Liver (tissue), 8 donors: ENCODE measurements at regions not wholly inside any gene's neighbourhood (a gene's known extent, or its start where the extent isn't known, plus 50 kb on each side); places are given as distances from the start of the nearest gene placed in this dataset.

Experiments
- DNase-seq: peaks from one replicate; pipeline ENCODE4 v3.0.0-alpha.2; 2017; ENCODE audit warnings: low spot score
- H3K27ac ChIP-seq, 2 donors: one replicate each; pipeline ENCODE4 v1.7.0; 2013; ENCODE audit warnings: inconsistent platforms in 2 of 2, low read length in 2 of 2, control low read depth in 1 of 2, low read depth in 1 of 2, mild to moderate bottlenecking in 1 of 2
- H3K27me3 ChIP-seq, 4 donors: one replicate each; pipeline versions ENCODE4 v1.6.1 to v1.7.0; 2013; ENCODE audit warnings: low read length in 3 of 4, inconsistent platforms in 1 of 4, mild to moderate bottlenecking in 1 of 4, moderate library complexity in 1 of 4; ENCODE audit not compliant: control insufficient read depth in 4 of 4, insufficient read depth in 4 of 4
- H3K36me3 ChIP-seq, 4 donors: one replicate each; pipeline versions ENCODE4 v1.6.1 to v1.7.0; 2013; ENCODE audit warnings: low read length in 3 of 4, mild to moderate bottlenecking in 3 of 4, low read depth in 1 of 4, moderate library complexity in 1 of 4; ENCODE audit not compliant: control insufficient read depth in 4 of 4, insufficient read depth in 3 of 4
- H3K4me1 ChIP-seq, 4 donors: one replicate each; pipeline versions ENCODE4 v1.6.1 to v1.7.0; 2013; ENCODE audit warnings: low read length in 3 of 4, mild to moderate bottlenecking in 3 of 4, moderate library complexity in 1 of 4; ENCODE audit not compliant: control insufficient read depth in 4 of 4, insufficient read depth in 4 of 4
- H3K4me3 ChIP-seq, 3 donors: one replicate each; pipeline versions ENCODE4 v1.6.1 to v1.7.0; 2013; ENCODE audit warnings: low read length in 3 of 3, control low read depth in 1 of 3, low read depth in 1 of 3, mild to moderate bottlenecking in 1 of 3
- H3K9ac ChIP-seq, 2 donors: one replicate each; pipeline ENCODE4 v1.7.0; 2013; ENCODE audit warnings: low read length in 2 of 2, mild to moderate bottlenecking in 2 of 2, moderate library complexity in 2 of 2, control low read depth in 1 of 2, low read depth in 1 of 2
- H3K9me3 ChIP-seq, 4 donors: one replicate each; pipeline versions ENCODE4 v1.6.1 to v1.7.0; 2013; ENCODE audit warnings: low read length in 3 of 4; ENCODE audit not compliant: control insufficient read depth in 4 of 4
- EGR1 ChIP-seq, 2 donors: IDR thresholded peaks; 2 replicates each; pipeline ENCODE4 v1.6.1; 2016 to 2018; ENCODE audit warnings: antibody characterized with exemption in 2 of 2, low read depth in 2 of 2
- FOXA1 ChIP-seq: IDR thresholded peaks from 2 replicates; pipeline ENCODE4 v1.6.1; 2016; ENCODE audit warnings: antibody characterized with exemption
- FOXA2 ChIP-seq: IDR thresholded peaks from 2 replicates; pipeline ENCODE4 v1.6.1; 2016; ENCODE audit warnings: antibody characterized with exemption
- GABPA ChIP-seq, 2 donors: IDR thresholded peaks in 1 of 2; conservative IDR thresholded peaks in 1 of 2; 2 replicates each; pipeline ENCODE4 v1.6.1; 2016; ENCODE audit warnings: antibody characterized with exemption in 2 of 2, mild to moderate bottlenecking in 1 of 2, moderate library complexity in 1 of 2
- HNF4A ChIP-seq, 2 donors: conservative IDR thresholded peaks; 2 replicates each; pipeline ENCODE4 v1.6.1; 2016; ENCODE audit warnings: antibody characterized with exemption in 2 of 2, mild to moderate bottlenecking in 2 of 2
- HNF4G ChIP-seq: IDR thresholded peaks from 2 replicates; pipeline ENCODE4 v1.6.1; 2016; ENCODE audit warnings: antibody characterized with exemption
- JUND ChIP-seq, 2 donors: IDR thresholded peaks; 2 replicates each; pipeline ENCODE4 v1.6.1; 2016; ENCODE audit warnings: antibody characterized with exemption in 2 of 2
- NR2F2 ChIP-seq: IDR thresholded peaks from 2 replicates; pipeline ENCODE4 v1.6.1; 2016; ENCODE audit warnings: antibody characterized with exemption
- RAD21 ChIP-seq, 2 donors: IDR thresholded peaks; 2 replicates each; pipeline ENCODE4 v1.6.1; 2016; ENCODE audit warnings: antibody characterized with exemption in 2 of 2, mild to moderate bottlenecking in 2 of 2
- SP1 ChIP-seq: IDR thresholded peaks from 2 replicates; pipeline ENCODE4 v1.6.1; 2018; ENCODE audit warnings: antibody characterized with exemption, mild to moderate bottlenecking
- TAF1 ChIP-seq: conservative IDR thresholded peaks from 2 replicates; pipeline ENCODE4 v1.6.1; 2016; ENCODE audit warnings: antibody characterized with exemption, mild to moderate bottlenecking
- YY1 ChIP-seq: IDR thresholded peaks from 2 replicates; pipeline ENCODE4 v1.6.1; 2016; ENCODE audit warnings: antibody characterized with exemption, mild to moderate bottlenecking
- WGBS: extraction: QIAGEN DNeasy Blood & Tissue Kit; methylation state at CpG from one replicate; pipeline ENCODE4 v1.1.7; 2013; 5-methylcytosine and 5-hydroxymethylcytosine counted together
- TF ChIP-seq, protein P1 (sequence below): IDR thresholded peaks from 2 replicates; pipeline ENCODE4 v1.6.1; 2016; ENCODE audit warnings: antibody characterized with exemption
- TF ChIP-seq, protein P2 (sequence below): fragments of 150-350 bp; IDR thresholded peaks from 2 replicates; pipeline ENCODE4 v1.5.1; 2017; ENCODE audit warnings: improper control_type of control experiment, low read depth, low read length; ENCODE audit not compliant: missing input control
- donor health status: healthy.
- donor health status: healthy.
- donor health status: healthy.
- donor health status: healthy.
- donor health status: healthy.

GRCh38 chr6:40782355-40782754 lies 195.2 kb upstream of the LRFN2 start:
- no peaks in the 10 kb centered on the region for H3K36me3 ChIP-seq
- no peak overlapping the region for H3K9ac ChIP-seq
- no peaks in the 10 kb centered on the region for H3K27me3 ChIP-seq
- no peak for DNase-seq
- no peak overlapping the region for H3K4me3 ChIP-seq
- no peak overlapping the region for H3K27ac ChIP-seq
- no peaks in the 10 kb centered on the region for H3K4me1 ChIP-seq
- 81% methylated on average over 3 of the region's 3 CpGs for WGBS
- TF ChIP-seq, protein P1, sequence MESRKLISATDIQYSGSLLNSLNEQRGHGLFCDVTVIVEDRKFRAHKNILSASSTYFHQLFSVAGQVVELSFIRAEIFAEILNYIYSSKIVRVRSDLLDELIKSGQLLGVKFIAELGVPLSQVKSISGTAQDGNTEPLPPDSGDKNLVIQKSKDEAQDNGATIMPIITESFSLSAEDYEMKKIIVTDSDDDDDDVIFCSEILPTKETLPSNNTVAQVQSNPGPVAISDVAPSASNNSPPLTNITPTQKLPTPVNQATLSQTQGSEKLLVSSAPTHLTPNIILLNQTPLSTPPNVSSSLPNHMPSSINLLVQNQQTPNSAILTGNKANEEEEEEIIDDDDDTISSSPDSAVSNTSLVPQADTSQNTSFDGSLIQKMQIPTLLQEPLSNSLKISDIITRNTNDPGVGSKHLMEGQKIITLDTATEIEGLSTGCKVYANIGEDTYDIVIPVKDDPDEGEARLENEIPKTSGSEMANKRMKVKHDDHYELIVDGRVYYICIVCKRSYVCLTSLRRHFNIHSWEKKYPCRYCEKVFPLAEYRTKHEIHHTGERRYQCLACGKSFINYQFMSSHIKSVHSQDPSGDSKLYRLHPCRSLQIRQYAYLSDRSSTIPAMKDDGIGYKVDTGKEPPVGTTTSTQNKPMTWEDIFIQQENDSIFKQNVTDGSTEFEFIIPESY, result no peak
- H3K9me3 ChIP-seq, result no peaks in the 10 kb centered on the region

DNA sequence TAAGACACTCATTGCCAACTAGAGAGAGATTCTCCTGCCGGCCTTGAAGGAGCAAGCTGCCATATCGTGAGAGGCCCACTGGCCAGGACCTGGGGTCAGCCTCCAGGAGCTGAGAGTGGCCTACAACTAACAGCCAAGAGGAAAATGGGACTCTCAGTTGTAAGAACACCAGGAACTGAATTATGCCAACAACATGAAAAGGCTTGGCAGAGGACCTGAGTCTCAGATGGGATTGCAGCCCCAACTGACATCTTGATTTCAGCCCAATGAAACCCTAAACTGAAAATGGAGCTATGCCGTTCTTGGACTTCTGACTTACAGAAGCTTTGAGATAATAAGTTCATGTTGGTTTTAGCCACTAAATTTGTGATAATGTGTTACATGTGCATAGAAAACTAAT lies 193.5 kb upstream of the LRFN2 start:
- Histone ChIP-seq H3K27ac (no peak overlapping the region), H3K9me3 (no peaks in the 10 kb centered on the region), H3K4me1 (no peaks in the 10 kb centered on the region), H3K27me3 (no peaks in the 10 kb centered on the region), H3K9ac (no peak overlapping the region), H3K36me3 (no peaks in the 10 kb centered on the region), H3K4me3 (no peak overlapping the region)
- 96% methylated on average over 3 of the region's 3 CpGs for WGBS
- TF ChIP-seq RAD21 (IDR thresholded peaks at IDR 0.05) (no peak), NR2F2 (no peak), HNF4A (conservative IDR thresholded peaks at IDR 0.05) (no peak), TAF1 (no peak), FOXA2 (no peak), FOXA1 (no peak), EGR1 (IDR thresholded peaks at IDR 0.05; ENCODE audit: low read depth in 2 of 2) (no peak), SP1 (no peak), GABPA (IDR thresholded peaks at IDR 0.05 in 1 of 2, conservative IDR thresholded peaks at IDR 0.05 in 1 of 2) (no peak)
- TF ChIP-seq, protein P2, sequence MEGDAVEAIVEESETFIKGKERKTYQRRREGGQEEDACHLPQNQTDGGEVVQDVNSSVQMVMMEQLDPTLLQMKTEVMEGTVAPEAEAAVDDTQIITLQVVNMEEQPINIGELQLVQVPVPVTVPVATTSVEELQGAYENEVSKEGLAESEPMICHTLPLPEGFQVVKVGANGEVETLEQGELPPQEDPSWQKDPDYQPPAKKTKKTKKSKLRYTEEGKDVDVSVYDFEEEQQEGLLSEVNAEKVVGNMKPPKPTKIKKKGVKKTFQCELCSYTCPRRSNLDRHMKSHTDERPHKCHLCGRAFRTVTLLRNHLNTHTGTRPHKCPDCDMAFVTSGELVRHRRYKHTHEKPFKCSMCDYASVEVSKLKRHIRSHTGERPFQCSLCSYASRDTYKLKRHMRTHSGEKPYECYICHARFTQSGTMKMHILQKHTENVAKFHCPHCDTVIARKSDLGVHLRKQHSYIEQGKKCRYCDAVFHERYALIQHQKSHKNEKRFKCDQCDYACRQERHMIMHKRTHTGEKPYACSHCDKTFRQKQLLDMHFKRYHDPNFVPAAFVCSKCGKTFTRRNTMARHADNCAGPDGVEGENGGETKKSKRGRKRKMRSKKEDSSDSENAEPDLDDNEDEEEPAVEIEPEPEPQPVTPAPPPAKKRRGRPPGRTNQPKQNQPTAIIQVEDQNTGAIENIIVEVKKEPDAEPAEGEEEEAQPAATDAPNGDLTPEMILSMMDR, result no peak
- DNase-seq, result no peak

DNA sequence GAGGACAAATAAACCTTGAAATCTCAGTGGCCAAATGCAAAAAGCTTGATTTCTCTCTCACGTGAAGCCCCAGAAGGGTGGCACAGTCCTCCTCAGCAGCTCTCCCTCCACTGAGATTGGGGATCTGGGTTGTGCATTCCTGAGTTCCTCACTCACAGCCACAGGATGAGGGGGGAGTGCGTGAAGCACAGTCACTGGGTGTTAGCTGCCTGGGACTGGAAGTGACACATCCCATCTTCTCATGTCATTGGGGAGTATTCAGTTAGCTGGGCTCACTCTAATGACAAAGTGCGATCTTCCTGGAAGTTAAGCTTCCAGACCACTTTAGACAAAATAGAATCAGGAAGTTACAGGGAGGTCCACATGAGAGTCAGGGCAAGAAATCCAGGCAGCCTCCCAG lies 192.2 kb upstream of the LRFN2 start:
- TF ChIP-seq HNF4G (no peak), RAD21 (IDR thresholded peaks at IDR 0.05) (no peak), YY1 (no peak), SP1 (no peak), JUND (IDR thresholded peaks at IDR 0.05) (no peak)
- Histone ChIP-seq H3K9ac (no peak overlapping the region), H3K9me3 (no peaks in the 10 kb centered on the region), H3K27me3 (no peaks in the 10 kb centered on the region), H3K36me3 (no peaks in the 10 kb centered on the region), H3K4me1 (no peaks in the 10 kb centered on the region), H3K4me3 (no peak overlapping the region), H3K27ac (no peak overlapping the region)
- 79% methylated on average over 3 of the region's 3 CpGs for whole genome bisulfite sequencing
- no peak for DNase-seq
